ENCODE measurements at regions not wholly inside any gene's neighbourhood (a gene's known extent, or its start where the extent isn't known, plus 50 kb on each side); places are given as distances from the start of the nearest gene placed in this dataset.

GRCh38 chr3:31265646-31266428 is 266.9 kb upstream of the STT3B start:
- Histone ChIP-seq H3K4ac (ENCODE audit: low read depth, low read length) (no peak overlapping the region), H4K20me1 (ENCODE audit: insufficient read depth, low read length) (no peaks in the 10 kb centered on the region), H3K27me3 (ENCODE audit: control insufficient read depth, insufficient read depth, low read length) (no peaks in the 10 kb centered on the region; the same call in 1 of the 2 replicates), H4K5ac (ENCODE audit: low read depth, low read length) (no peak overlapping the region), H3K36me3 (ENCODE audit: control insufficient read depth, insufficient read depth, low read length) (no peaks in the 10 kb centered on the region), H3K9ac (ENCODE audit: low read depth, low read length) (no peak overlapping the region), H2BK120ac (ENCODE audit: low read depth, low read length) (no peak overlapping the region), H3K23ac (ENCODE audit: low read depth, low read length) (no peak overlapping the region), H3K14ac (replicated peaks; ENCODE audit: low read depth, low read length) (no peak overlapping the region), H2BK15ac (ENCODE audit: low read depth, low read length) (no peak overlapping the region), H3K4me3 (ENCODE audit: insufficient read depth, low read depth, low read length) (no peak overlapping the region), H2BK5ac (ENCODE audit: low read depth, low read length, poor library complexity, severe bottlenecking) (no peak overlapping the region), H4K91ac (ENCODE audit: insufficient read depth, low read depth, low read length) (no peak overlapping the region), H3K9me3 (ENCODE audit: control insufficient read depth, insufficient read depth, low read length) (no peaks in the 10 kb centered on the region), H3K56ac (ENCODE audit: extremely low read depth, insufficient read depth, low read length) (no peak overlapping the region), H3K18ac (ENCODE audit: low read depth, low read length) (no peak overlapping the region), H2AK9ac (replicated peaks; ENCODE audit: low read depth, low read length, poor library complexity) (no peak overlapping the region), H3K4me2 (ENCODE audit: low read depth, low read length) (no peak overlapping the region), H3K4me1 (ENCODE audit: control insufficient read depth, insufficient read depth, low read length) (no peaks in the 10 kb centered on the region), H2AFZ (replicated peaks; ENCODE audit: low read length, poor library complexity) (no peak overlapping the region), H3K27ac (ENCODE audit: insufficient read depth, low read length) (no peak overlapping the region), H4K8ac (ENCODE audit: low read depth in 2 of 2, low read length in 2 of 2) (no peak overlapping the region), H3K79me1 (ENCODE audit: low read depth in 1 of 2, low read length in 2 of 2) (no peaks in the 10 kb centered on the region), H3K9me1 (ENCODE audit: insufficient read depth, low read length) (no peaks in the 10 kb centered on the region), H2AK5ac (ENCODE audit: low read depth, low read length) (no peak overlapping the region), H2BK20ac (ENCODE audit: low read depth, low read length) (no peak overlapping the region)
- no peak for ATAC-seq (ENCODE audit: low read depth)
- dilution Hi-C loops (cut with HindIII; ENCODE audit: low sequenced_read_pairs, unreplicated experiment) (no loop called here), in situ Hi-C loops (cut with MboI; ENCODE audit: low sequenced_read_pairs) (no loop called here), intact Hi-C loops (cut with micrococcal nuclease) (no loop called here)
- no TSS peak for BruUV-seq (replicated peaks)
- no peak for DNase-seq
- WGBS, 2 experiments (ENCODE audit: extremely low coverage in 2 of 2, insufficient read length in 1 of 2) = no CpG with 5 or more reads among the region's 5 CpGs
- TF ChIP-seq MAZ (IDR thresholded peaks at IDR 0.05; ENCODE audit: borderline replicate concordance, low read depth, low read length) (no peak), BHLHE40 (IDR thresholded peaks at IDR 0.05; ENCODE audit: low read depth, low read length) (no peak), RAD21 (IDR thresholded peaks at IDR 0.05; ENCODE audit: low read length) (no peak), POLR2A (IDR thresholded peaks at IDR 0.05; ENCODE audit: low read depth, low read length) (no peak), NFE2L2 (IDR thresholded peaks at IDR 0.05; ENCODE audit: low read depth, low read length) (no peak), RFX5 (IDR thresholded peaks at IDR 0.05; ENCODE audit: low read depth, low read length) (no peak)
- CTCF ChIA-PET = interaction anchor here (0.7 kb wide), 1 partner anchor 13 kb away, joined by 3 read pairs; no protein-coding TSS in a partner anchor
- POLR2A ChIA-PET (ENCODE audit: unreplicated experiment) = no interaction called here

All from IMR-90 (cell line).